Thoracic aorta (tissue), 2 donors: ENCODE measurements at regions not wholly inside any gene's neighbourhood (a gene's known extent, or its start where the extent isn't known, plus 50 kb on each side); places are given as distances from the start of the nearest gene placed in this dataset.
A peak's percentile ranks its signal among the peaks of the same experiment; 100 is the strongest.

ENCODE experiments used
- ATAC-seq: fragments of 150-250 bp; one replicate; pipeline ENCODE4 v1.8.0; 2017; ENCODE audit warnings: low read depth; ENCODE audit not compliant: insufficient number of reproducible peaks, low FRiP score
- DNase-seq: peaks from one replicate; pipeline ENCODE4 v3.0.0-alpha.2; 2020; ENCODE audit warnings: low spot score
- H3K27ac ChIP-seq, 2 donors: fragments of 200-600 bp; sonication (generic); 1 replicate in 1 of 2; 2 replicates in 1 of 2; pipeline ENCODE4 v1.5.1; 2016; ENCODE audit warnings: mild to moderate bottlenecking in 2 of 2, moderate library complexity in 2 of 2
- H3K27me3 ChIP-seq: fragments of 200-600 bp; sonication (generic); replicated peaks from 2 replicates; pipeline ENCODE4 v1.6.0; 2016; ENCODE audit warnings: mild to moderate bottlenecking; ENCODE audit not compliant: insufficient read depth
- H3K36me3 ChIP-seq: fragments of 200-600 bp; sonication (generic); one replicate; pipeline ENCODE4 v1.5.1; 2016
- H3K4me1 ChIP-seq, 2 donors: fragments of 200-600 bp; sonication (generic); 1 replicate in 1 of 2; 2 replicates in 1 of 2; pipeline versions ENCODE4 v1.5.1 to v1.6.0; 2016; ENCODE audit warnings: low read depth in 2 of 2, mild to moderate bottlenecking in 1 of 2; ENCODE audit not compliant: control insufficient read depth in 1 of 2
- H3K4me3 ChIP-seq: fragments of 200-600 bp; sonication (generic); 2 replicates; pipeline ENCODE4 v1.5.1; 2016; ENCODE audit warnings: mild to moderate bottlenecking
- H3K9me3 ChIP-seq: fragments of 200-600 bp; sonication (generic); 2 replicates; pipeline ENCODE4 v1.5.1; 2016
- CTCF ChIP-seq: fragments of 200-600 bp; sonication (generic); IDR thresholded peaks from one replicate; pipeline ENCODE4 v1.5.1; 2019; ENCODE audit warnings: antibody characterized with exemption

- no peak overlapping the region for H3K27ac ChIP-seq
- DNase-seq (no peak), ATAC-seq (no peak)
- no peaks in the 10 kb centered on the region for H3K27me3 ChIP-seq
- H3K36me3 ChIP-seq, result no peaks in the 10 kb centered on the region
- no peaks in the 10 kb centered on the region for H3K9me3 ChIP-seq
- no peak overlapping the region for H3K4me3 ChIP-seq
- peaks cover 4 to 10% of the 10 kb centered on the region in 2 donors for H3K4me1 ChIP-seq
- TF ChIP-seq CTCF, result no peak
Observed at GRCh38 chr7:46610746-46611145, 689.7 kb upstream of the IGFBP3 start.

DNA sequence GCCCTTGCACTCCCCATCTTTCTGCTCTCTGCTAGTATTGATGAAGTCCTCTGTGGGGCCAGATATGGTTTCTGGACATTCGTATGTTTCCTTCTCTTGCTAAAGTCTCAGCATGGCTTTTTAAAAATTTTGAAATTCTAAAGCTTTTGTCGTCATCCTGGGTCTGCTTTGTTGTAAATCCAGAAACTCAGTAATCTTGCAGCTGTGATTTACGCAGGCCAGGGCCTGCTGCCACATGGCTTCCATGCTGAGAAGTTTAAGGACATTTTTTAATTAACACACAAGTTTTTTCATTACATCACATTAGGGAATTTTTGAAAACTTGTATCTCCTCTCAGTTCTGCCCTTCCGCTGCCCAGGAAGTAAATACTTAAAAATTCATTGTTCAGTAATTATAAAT is 686.1 kb upstream of the IGFBP3 start:
- no peak overlapping the region for H3K4me3 ChIP-seq
- TF ChIP-seq CTCF, result no peak
- no peak overlapping the region for H3K27ac ChIP-seq
- ATAC-seq, result no peak
- H3K9me3 ChIP-seq, result no peaks in the 10 kb centered on the region
- peaks cover 13 to 41% of the 10 kb centered on the region in 2 donors for H3K4me1 ChIP-seq
- H3K27me3 ChIP-seq, result no peaks in the 10 kb centered on the region
- DNase-seq, result no peak
- H3K36me3 ChIP-seq, result no peaks in the 10 kb centered on the region

DNA sequence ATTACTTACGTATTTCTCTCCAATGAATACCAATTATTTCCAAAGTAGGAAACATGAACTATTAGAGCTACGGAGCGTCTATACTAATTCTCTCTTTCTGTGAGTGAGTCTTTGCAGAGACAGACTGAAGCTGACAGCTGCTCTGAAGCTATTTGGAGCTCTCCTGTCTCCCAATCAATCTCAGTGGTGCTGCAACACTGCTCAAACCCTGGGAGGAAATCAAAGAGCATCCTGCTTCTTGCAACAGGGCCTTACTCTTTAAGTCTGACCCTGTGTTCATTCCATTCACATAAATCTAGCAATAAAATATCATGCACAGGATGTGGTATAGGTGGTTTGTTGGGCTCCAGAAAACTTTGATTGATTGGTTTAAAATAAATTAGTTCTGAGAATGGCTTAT is 685.7 kb upstream of the IGFBP3 start:
- DNase-seq, result no peak
- TF ChIP-seq CTCF, result no peak

GRCh38 chr7:46604241-46604661 is 683.2 kb upstream of the IGFBP3 start:
- Histone ChIP-seq H3K27ac (peak overlapping the region; percentile 66 to 72), H3K36me3 (no peaks in the 10 kb centered on the region), H3K27me3 (no peaks in the 10 kb centered on the region), H3K4me3 (peak overlapping the region; percentile 30), H3K9me3 (no peaks in the 10 kb centered on the region), H3K4me1 (peaks cover 8 to 31% of the 10 kb centered on the region in 2 donors)
- DNase-seq (no peak), ATAC-seq (peak; percentile 10)
- no peak for TF ChIP-seq CTCF

More for the DNA sequence above, 685.7 kb upstream of the IGFBP3 start:
- H3K4me1 ChIP-seq, result peaks cover 13 to 41% of the 10 kb centered on the region in 2 donors
- H3K4me3 ChIP-seq, result no peak overlapping the region
- H3K36me3 ChIP-seq, result no peaks in the 10 kb centered on the region
- H3K27ac ChIP-seq, result no peak overlapping the region
- no peak for ATAC-seq
- no peaks in the 10 kb centered on the region for H3K27me3 ChIP-seq
- no peaks in the 10 kb centered on the region for H3K9me3 ChIP-seq

DNA sequence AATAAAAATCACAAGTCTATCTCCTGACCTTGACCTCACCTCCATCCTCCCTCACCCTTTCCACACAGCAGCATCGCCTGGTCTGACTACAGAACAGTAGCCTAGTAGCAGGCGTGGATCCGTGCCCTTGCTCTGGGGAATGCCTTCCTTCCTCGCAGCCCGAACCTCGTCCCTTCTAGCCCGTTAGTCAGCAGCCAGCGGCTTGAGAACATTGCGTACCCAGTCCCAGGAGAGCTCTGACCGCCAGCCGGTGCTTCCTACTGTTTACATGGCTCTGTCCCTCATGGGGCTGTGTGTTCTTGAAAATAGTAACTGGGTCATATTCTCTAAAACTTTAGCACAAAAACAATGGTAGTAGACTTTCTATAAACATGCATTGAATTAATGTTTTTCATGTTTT is 682.7 kb upstream of the IGFBP3 start:
- Histone ChIP-seq H3K4me3 (no peak overlapping the region), H3K27me3 (no peaks in the 10 kb centered on the region), H3K4me1 (peaks cover 8 to 31% of the 10 kb centered on the region in 2 donors), H3K9me3 (no peaks in the 10 kb centered on the region), H3K36me3 (no peaks in the 10 kb centered on the region), H3K27ac (peak overlapping the region; percentile 66 to 72)
- TF ChIP-seq CTCF, result no peak
- DNase-seq (peak; percentile 90), ATAC-seq (peak; percentile 97)
